H9 (cell line): ENCODE measurements at regions not wholly inside any gene's neighbourhood (a gene's known extent, or its start where the extent isn't known, plus 50 kb on each side); places are given as distances from the start of the nearest gene placed in this dataset.

Source experiments
- DNase-seq: peaks from one replicate; pipeline ENCODE4 v3.0.0-alpha.2; 2017
- H2AFZ ChIP-seq: one replicate; pipeline ENCODE4 v1.6.1; 2013; ENCODE audit warnings: mild to moderate bottlenecking, low read length, control low read depth, moderate library complexity
- H2AK5ac ChIP-seq: 2 replicates; pipeline ENCODE4 v1.6.1; 2013; ENCODE audit warnings: low read length, control low read depth, mixed read lengths; ENCODE audit not compliant: insufficient read length
- H2BK120ac ChIP-seq: one replicate; pipeline ENCODE4 v1.6.1; 2013; ENCODE audit warnings: low read depth, mild to moderate bottlenecking, low read length, control low read depth, inconsistent platforms; ENCODE audit not compliant: poor library complexity, severe bottlenecking
- H2BK12ac ChIP-seq: 2 replicates; pipeline ENCODE4 v1.6.1; 2013; ENCODE audit warnings: low read length, control low read depth, mixed read lengths, low read depth; ENCODE audit not compliant: insufficient read length
- H2BK15ac ChIP-seq: 2 replicates; pipeline ENCODE4 v1.6.1; 2013; ENCODE audit warnings: low read depth, low read length, control low read depth
- H2BK20ac ChIP-seq: one replicate; pipeline ENCODE4 v1.6.1; 2013; ENCODE audit warnings: low read depth, mild to moderate bottlenecking, low read length, control low read depth, inconsistent platforms; ENCODE audit not compliant: poor library complexity, severe bottlenecking
- H2BK5ac ChIP-seq: 2 replicates; pipeline ENCODE4 v1.6.1; 2013; ENCODE audit warnings: low read length, control low read depth, mixed read lengths; ENCODE audit not compliant: insufficient read length
- H3K14ac ChIP-seq: 2 replicates; pipeline ENCODE4 v1.6.1; 2013; ENCODE audit warnings: low read length, control low read depth; ENCODE audit not compliant: insufficient read depth
- H3K18ac ChIP-seq: 2 replicates; pipeline ENCODE4 v1.6.1; 2013; ENCODE audit warnings: low read depth, mild to moderate bottlenecking, mixed read lengths, low read length, control low read depth; ENCODE audit not compliant: insufficient read length
- H3K23ac ChIP-seq: 2 replicates; pipeline ENCODE4 v1.6.1; 2013; ENCODE audit warnings: low read length, control low read depth, mixed read lengths, low read depth; ENCODE audit not compliant: insufficient read length
- H3K23me2 ChIP-seq: 2 replicates; pipeline ENCODE4 v1.6.1; 2013; ENCODE audit warnings: low read depth, mild to moderate bottlenecking, mixed read lengths, low read length, control low read depth; ENCODE audit not compliant: insufficient read length, poor library complexity, severe bottlenecking
- H3K27ac ChIP-seq: 2 replicates; pipeline ENCODE4 v1.5.1; 2013; ENCODE audit warnings: low read length, control low read depth, mixed read lengths, low read depth; ENCODE audit not compliant: insufficient read length
- H3K27me3 ChIP-seq: 2 replicates; pipeline ENCODE4 v1.6.1; 2013; ENCODE audit warnings: low read length, control low read depth, inconsistent platforms; ENCODE audit not compliant: insufficient read depth
- H3K4ac ChIP-seq: 2 replicates; pipeline ENCODE4 v1.6.1; 2013; ENCODE audit warnings: low read depth, mild to moderate bottlenecking, control low read depth, inconsistent platforms, low read length, moderate library complexity
- H3K4me1 ChIP-seq: 2 replicates; pipeline ENCODE4 v1.6.1; 2013; ENCODE audit warnings: low read length, control low read depth, inconsistent platforms; ENCODE audit not compliant: insufficient read depth
- H3K4me2 ChIP-seq: 2 replicates; pipeline ENCODE4 v1.6.1; 2013; ENCODE audit warnings: low read length, control low read depth, mixed read lengths; ENCODE audit not compliant: insufficient read length, insufficient read depth
- H3K56ac ChIP-seq: 2 replicates; pipeline ENCODE4 v1.6.1; 2013; ENCODE audit warnings: low read depth, mild to moderate bottlenecking, mixed read lengths, low read length, control low read depth; ENCODE audit not compliant: insufficient read length
- H3K79me1 ChIP-seq: 2 replicates; pipeline ENCODE4 v1.6.1; 2013; ENCODE audit warnings: low read depth, mild to moderate bottlenecking, moderate library complexity, low read length, control low read depth, inconsistent platforms; ENCODE audit not compliant: insufficient read depth, poor library complexity, severe bottlenecking
- H3K79me2 ChIP-seq: 2 replicates; pipeline ENCODE4 v1.6.1; 2013; ENCODE audit warnings: low read length, control low read depth, inconsistent platforms; ENCODE audit not compliant: insufficient read depth
- H3K9ac ChIP-seq: 2 replicates; pipeline ENCODE4 v1.6.1; 2013; ENCODE audit warnings: low read length, control low read depth, mixed read lengths; ENCODE audit not compliant: insufficient read length; ENCODE audit errors: extremely low read depth
- H3K9me3 ChIP-seq: one replicate; pipeline ENCODE4 v1.6.1; 2013; ENCODE audit warnings: low read depth, low read length, inconsistent platforms; ENCODE audit not compliant: control insufficient read depth
- H3T11ph ChIP-seq: one replicate; pipeline ENCODE4 v1.6.1; 2013; ENCODE audit warnings: mild to moderate bottlenecking, low read length, control low read depth, inconsistent platforms
- H4K20me1 ChIP-seq: one replicate; pipeline ENCODE4 v1.6.1; 2013; ENCODE audit not compliant: control insufficient read depth, insufficient read length, insufficient read depth
- H4K5ac ChIP-seq: 2 replicates; pipeline ENCODE4 v1.6.1; 2013; ENCODE audit warnings: low read depth, mild to moderate bottlenecking, mixed read lengths, low read length, control low read depth; ENCODE audit not compliant: insufficient read length
- H4K8ac ChIP-seq: replicated peaks from 2 replicates; pipeline ENCODE4 v1.6.1; 2013; ENCODE audit warnings: low read length, control low read depth, mixed read lengths, low read depth; ENCODE audit not compliant: insufficient read length
- H4K91ac ChIP-seq: 2 replicates; pipeline ENCODE4 v1.6.1; 2013; ENCODE audit warnings: low read depth, mild to moderate bottlenecking, moderate library complexity, mixed read lengths, low read length, control low read depth; ENCODE audit not compliant: insufficient read length
- H3K27ac Mint-ChIP-seq, 3 experiments: 2 replicates in 2 of 3; 3 replicates in 1 of 3; pipeline ENCODE4 v1.8.0; 2020 to 2021; ENCODE audit warnings: mixed read lengths in 3 of 3, mild to moderate bottlenecking in 1 of 3, moderate library complexity in 1 of 3
- H3K27me3 Mint-ChIP-seq: 2 replicates; pipeline ENCODE4 v1.8.0; 2021; ENCODE audit warnings: low read depth, mild to moderate bottlenecking, moderate library complexity, mixed read lengths
- H3K36me3 Mint-ChIP-seq, 3 experiments: 2 replicates in 2 of 3; 3 replicates in 1 of 3; pipeline ENCODE4 v1.8.0; 2020 to 2021; ENCODE audit warnings: low read depth in 3 of 3, mixed read lengths in 3 of 3; ENCODE audit not compliant: insufficient read depth in 1 of 3
- H3K4me1 Mint-ChIP-seq, 2 experiments: 2 replicates each; pipeline ENCODE4 v1.8.0; 2020; ENCODE audit warnings: mixed read lengths in 2 of 2
- H3K4me3 Mint-ChIP-seq, 2 experiments: 2 replicates in 1 of 2; 3 replicates in 1 of 2; pipeline ENCODE4 v1.8.0; 2020 to 2021; ENCODE audit warnings: mild to moderate bottlenecking in 2 of 2, mixed read lengths in 2 of 2, moderate library complexity in 1 of 2
- H3K9me3 Mint-ChIP-seq, 2 experiments: 2 replicates in 1 of 2; 3 replicates in 1 of 2; pipeline ENCODE4 v1.8.0; 2020; ENCODE audit warnings: mild to moderate bottlenecking in 2 of 2, mixed read lengths in 2 of 2, moderate library complexity in 1 of 2
- CTCF ChIP-seq: fragments of 200-600 bp; sonication (generic); conservative IDR thresholded peaks from 3 replicates; pipeline ENCODE4 v1.8.0; 2021; ENCODE audit warnings: antibody characterized with exemption, mild to moderate bottlenecking
- WGBS: extraction: QIAGEN DNeasy Blood & Tissue Kit; methylation state at CpG from one replicate; pipeline ENCODE4 v1.1.7; 2013; ENCODE audit warnings: missing lambda C conversion rate, low lambda C conversion rate, mixed read lengths; ENCODE audit not compliant: insufficient read length; ENCODE audit errors: extremely low coverage; 5-methylcytosine and 5-hydroxymethylcytosine counted together

GRCh38 chr20:60628749-60629148, 623.3 kb upstream of the CDH4 start:
- H3K27me3 Mint-ChIP-seq = peaks cover 8% of the 10 kb centered on the region
- Histone ChIP-seq H2BK20ac (no peak overlapping the region), H2AFZ (no peak overlapping the region), H3K9ac (no peak overlapping the region), H3K18ac (no peak overlapping the region), H2BK12ac (no peak overlapping the region), H4K20me1 (no peaks in the 10 kb centered on the region), H2AK5ac (no peak overlapping the region), H3K56ac (no peak overlapping the region), H3K27ac (no peak overlapping the region), H3T11ph (no peak overlapping the region), H3K9me3 (no peaks in the 10 kb centered on the region), H2BK120ac (no peak overlapping the region), H4K91ac (no peak overlapping the region), H4K8ac (no peak overlapping the region), H3K79me1 (no peaks in the 10 kb centered on the region), H3K14ac (0 out of 2 replicates have a peak overlapping the region, but pooled peaks have one; percentile 18), H3K79me2 (no peaks in the 10 kb centered on the region), H3K4me2 (no peak overlapping the region), H3K27me3 (no peaks in the 10 kb centered on the region), H3K4me1 (no peaks in the 10 kb centered on the region), H2BK5ac (no peak overlapping the region), H3K23ac (no peak overlapping the region), H3K4ac (no peak overlapping the region), H4K5ac (no peak overlapping the region), H2BK15ac (no peak overlapping the region), H3K23me2 (no peaks in the 10 kb centered on the region)
- H3K9me3 Mint-ChIP-seq = no peaks in the 10 kb centered on the region; a peak in 1 of 5 replicates
- no CpG with 5 or more reads among the region's 7 CpGs for WGBS
- no peaks in the 10 kb centered on the region; a peak in 1 of 7 replicates for H3K36me3 Mint-ChIP-seq
- no peaks in the 10 kb centered on the region for H3K4me1 Mint-ChIP-seq
- no peak overlapping the region for H3K4me3 Mint-ChIP-seq
- no peak overlapping the region for H3K27ac Mint-ChIP-seq
- TF ChIP-seq CTCF = no peak
- DNase-seq = no peak
